ENCODE measurements at regions not wholly inside any gene's neighbourhood (a gene's known extent, or its start where the extent isn't known, plus 50 kb on each side); places are given as distances from the start of the nearest gene placed in this dataset.

GRCh38 chr9:86765746-86766430 lies 181.4 kb downstream of the GAS1 start:
- TF ChIP-seq ZBTB7A (IDR thresholded peaks at IDR 0.05; ENCODE audit: borderline replicate concordance, control insufficient read depth, low read depth, low read length): no peak
- no peak for TF ChIP-seq ILF3 (IDR thresholded peaks at IDR 0.05; ENCODE audit: borderline replicate concordance)
- Histone ChIP-seq H2AFZ (ENCODE audit: low read depth, low read length) (no peak overlapping the region), H3K79me2 (ENCODE audit: control insufficient read depth, insufficient read depth, low read length) (no peaks in the 10 kb centered on the region), H4K20me1 (replicated peaks; ENCODE audit: control insufficient read depth, insufficient read depth, low read length) (no peaks in the 10 kb centered on the region), H3K9ac (ENCODE audit: insufficient read depth in 1 of 2, low read depth in 2 of 2, low read length in 2 of 2) (no peak overlapping the region), H3K9me3 (replicated peaks; ENCODE audit: control insufficient read depth, insufficient read depth, low read depth, low read length) (no peaks in the 10 kb centered on the region), H3K27me3 (ENCODE audit: control insufficient read depth in 2 of 2, insufficient read depth in 2 of 2, low read length in 2 of 2) (peaks cover 0 to 8% of the 10 kb centered on the region in 2 experiments; a peak in 2 of 5 replicates), H3K9me1 (ENCODE audit: control insufficient read depth, insufficient read depth, low read length) (no peaks in the 10 kb centered on the region), H3K27ac (ENCODE audit: extremely low read depth, low read depth, low read length) (no peak overlapping the region), H3K4me3 (no peak overlapping the region), H3K4me1 (replicated peaks in 1 of 2; ENCODE audit: control insufficient read depth in 2 of 2, insufficient read depth in 2 of 2, low read length in 2 of 2) (no peaks in the 10 kb centered on the region), H3K36me3 (ENCODE audit: control insufficient read depth, insufficient read depth, low read length) (no peaks in the 10 kb centered on the region), H3K4me2 (ENCODE audit: insufficient read depth, low read length) (no peak overlapping the region)
- ATAC-seq: no peak
- DNase-seq (ENCODE audit: extremely low read depth in 1 of 4, low spot score in 3 of 4): no peak
- intact Hi-C loops (cut with micrococcal nuclease): no loop called here
- POLR2A ChIA-PET: no interaction called here
- CTCF ChIA-PET (ENCODE audit: low intra/inter-chr PET ratio): no interaction called here
- FAIRE-seq: no peak
- whole genome bisulfite sequencing (ENCODE audit: insufficient coverage, low coverage, missing lambda C conversion rate): 0% methylated on average over 5 of the region's 13 CpGs
- BruUV-seq (replicated peaks): no TSS peak
- in situ Hi-C loops (cut with MboI): no loop called here

GRCh38 chr9:86764671-86765343 lies 182.5 kb downstream of the GAS1 start:
- H3K79me2 ChIP-seq (ENCODE audit: control insufficient read depth, insufficient read depth, low read length): no peaks in the 10 kb centered on the region
- H2AFZ ChIP-seq (ENCODE audit: low read depth, low read length): no peak overlapping the region
- intact Hi-C loops (cut with micrococcal nuclease): no loop called here
- H3K36me3 ChIP-seq (ENCODE audit: control insufficient read depth, insufficient read depth, low read length): no peaks in the 10 kb centered on the region
- in situ Hi-C loops (cut with MboI): no loop called here
- TF ChIP-seq HBP1 (CRISPR knock-in tag; IDR thresholded peaks at IDR 0.05) (no peak), SMARCA4 (IDR thresholded peaks at IDR 0.05) (no peak), ZNF146 (CRISPR knock-in tag; IDR thresholded peaks at IDR 0.05; ENCODE audit: unreplicated experiment) (no peak), E2F3 (CRISPR knock-in tag; IDR thresholded peaks at IDR 0.05) (no peak), CCAR2 (IDR thresholded peaks at IDR 0.05; ENCODE audit: low read depth, low read length) (no peak), ZNF212 (CRISPR knock-in tag; IDR thresholded peaks at IDR 0.05) (no peak), ZBED1 (IDR thresholded peaks at IDR 0.05) (no peak), BRD4 (IDR thresholded peaks at IDR 0.05) (no peak), ZNF134 (CRISPR knock-in tag; conservative IDR thresholded peaks at IDR 0.05) (no peak), KLF13 (tag; IDR thresholded peaks at IDR 0.05; ENCODE audit: borderline replicate concordance, low read depth) (no peak)
- 3% methylated on average over 13 of the region's 13 CpGs for WGBS (ENCODE audit: insufficient coverage, low coverage, missing lambda C conversion rate)
- H4K20me1 ChIP-seq (replicated peaks; ENCODE audit: control insufficient read depth, insufficient read depth, low read length): no peaks in the 10 kb centered on the region
- BruUV-seq (replicated peaks): no TSS peak
- FAIRE-seq (no peak), ATAC-seq (no peak), DNase-seq (ENCODE audit: extremely low read depth in 1 of 4, low spot score in 3 of 4) (no peak)
- no peak overlapping the region for H3K4me2 ChIP-seq (ENCODE audit: insufficient read depth, low read length)
- no peaks in the 10 kb centered on the region for H3K9me3 ChIP-seq (replicated peaks; ENCODE audit: control insufficient read depth, insufficient read depth, low read depth, low read length)
- no peaks in the 10 kb centered on the region for H3K9me1 ChIP-seq (ENCODE audit: control insufficient read depth, insufficient read depth, low read length)
- H3K27me3 ChIP-seq (ENCODE audit: control insufficient read depth in 2 of 2, insufficient read depth in 2 of 2, low read length in 2 of 2): peaks cover 0 to 8% of the 10 kb centered on the region in 2 experiments; a peak in 2 of 5 replicates
- POLR2A ChIA-PET: no interaction called here
- no peak overlapping the region for H3K4me3 ChIP-seq
- no peak overlapping the region for H3K9ac ChIP-seq (ENCODE audit: insufficient read depth in 1 of 2, low read depth in 2 of 2, low read length in 2 of 2)
- CTCF ChIA-PET (ENCODE audit: low intra/inter-chr PET ratio): no interaction called here
- H3K4me1 ChIP-seq (replicated peaks in 1 of 2; ENCODE audit: control insufficient read depth in 2 of 2, insufficient read depth in 2 of 2, low read length in 2 of 2): no peaks in the 10 kb centered on the region
- no peak overlapping the region for H3K27ac ChIP-seq (ENCODE audit: extremely low read depth, low read depth, low read length)

Data from K562 (cell line).